Fibroblast of skin of left quadriceps (primary cell): ENCODE measurements at regions not wholly inside any gene's neighbourhood (a gene's known extent, or its start where the extent isn't known, plus 50 kb on each side); places are given as distances from the start of the nearest gene placed in this dataset.
"Not testable (repeated sequence)": the region's sequence is repeated elsewhere in the genome, so short reads cannot be mapped to it uniquely, and the experiment has no call there.

ENCODE experiments used
- DNase-seq, 2 experiments: peaks; one replicate each; pipeline ENCODE4 v3.0.0-alpha.2; 2013; ENCODE audit warnings: low read depth in 2 of 2

DNA sequence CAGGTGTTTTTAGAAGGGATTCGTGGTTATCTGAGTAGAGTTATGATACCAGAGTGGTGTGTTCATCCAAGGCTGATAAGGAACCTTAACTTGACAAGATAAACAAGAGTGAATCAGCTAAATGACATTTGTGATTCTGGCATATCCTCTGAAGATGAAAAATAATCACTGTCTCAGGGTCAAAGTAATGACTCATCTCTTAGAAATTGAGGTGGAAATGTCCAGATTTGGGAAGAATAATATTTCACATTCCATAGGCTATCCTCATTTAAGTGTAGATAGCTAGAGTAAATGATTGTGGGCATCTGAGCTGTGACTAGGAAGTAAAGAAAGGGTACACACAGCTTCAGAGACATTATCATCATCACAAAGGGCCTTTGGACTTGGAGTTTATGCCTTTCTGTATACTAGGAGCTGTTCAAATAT, 255.7 kb downstream of the GJA1 start:
- DNase-seq = peak in 1 of 2 experiments; percentile 42

GRCh38 chr6:121694389-121694788, 258.9 kb downstream of the GJA1 start:
- no peak for DNase-seq

DNA sequence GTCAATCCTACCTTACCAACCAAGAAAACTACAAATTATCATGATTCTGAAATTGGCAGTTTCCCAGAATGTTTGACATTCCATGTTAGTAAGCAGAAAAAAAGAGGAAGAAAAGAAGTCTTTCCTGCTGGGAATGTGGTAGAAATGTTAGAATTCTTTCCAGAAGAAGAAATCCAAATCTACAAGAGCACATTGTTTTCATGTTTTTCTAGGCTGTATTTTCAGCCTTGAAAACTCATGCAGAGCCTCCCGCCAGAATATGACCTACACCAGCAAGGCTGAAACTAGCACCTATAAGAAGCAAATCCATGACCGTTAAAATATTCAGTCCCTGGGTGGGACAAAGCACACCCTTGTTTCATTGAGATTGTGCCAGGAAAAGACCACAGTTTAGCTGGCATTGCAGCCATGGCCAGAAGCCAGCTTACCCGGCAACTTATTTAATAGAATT, 259.4 kb downstream of the GJA1 start:
- peak; percentile 47 to 48 for DNase-seq

GRCh38 chr6:121695329-121695728, 259.9 kb downstream of the GJA1 start:
- no peak for DNase-seq

DNA sequence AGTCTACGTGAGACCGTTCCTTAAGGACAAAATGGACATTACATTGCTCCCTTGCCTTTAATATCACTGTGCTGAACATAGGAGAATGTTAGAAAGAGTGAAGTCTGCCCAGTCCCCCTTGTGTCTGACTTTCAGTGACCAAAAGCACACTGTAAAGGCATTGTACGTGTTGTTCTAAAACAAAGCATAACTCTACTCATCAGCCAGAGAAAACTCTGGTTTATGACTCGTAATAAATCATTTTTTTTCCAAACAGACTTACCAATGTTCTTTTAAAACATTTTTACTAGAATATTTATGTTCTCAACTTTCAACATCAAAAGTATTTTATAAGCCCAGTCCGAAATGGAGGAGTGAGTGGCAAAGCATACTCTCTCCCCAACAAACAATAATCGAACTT, 262.5 kb downstream of the GJA1 start:
- DNase-seq = no peak

- no peak for DNase-seq
Observed at GRCh38 chr6:121698617-121699016, 263.2 kb downstream of the GJA1 start.

- not testable (repeated sequence) for DNase-seq
Observed at GRCh38 chr6:121703129-121703528, 267.7 kb downstream of the GJA1 start.

DNA sequence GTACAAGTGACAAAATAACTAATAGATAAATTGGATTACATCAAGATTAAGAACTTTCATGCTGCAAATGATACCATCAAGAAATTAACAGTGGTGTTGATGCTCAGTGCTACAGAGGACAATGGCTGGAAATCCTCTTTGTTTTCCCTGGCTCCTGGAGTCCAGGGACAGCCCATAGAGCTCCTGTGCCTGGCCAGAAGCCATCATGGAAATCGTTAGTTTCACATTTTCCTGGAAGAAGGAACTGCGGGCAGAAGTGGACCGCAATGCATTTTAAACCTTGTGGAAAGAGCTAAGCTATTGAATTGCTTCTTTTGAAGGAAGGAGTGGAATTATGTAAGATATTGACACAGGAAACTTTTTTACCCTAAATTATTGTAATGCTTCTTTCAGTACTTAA, 276.0 kb downstream of the GJA1 start:
- no peak for DNase-seq

- no peak for DNase-seq
Observed at GRCh38 chr6:121717686-121718085, 282.2 kb downstream of the GJA1 start.

- not testable (repeated sequence) for DNase-seq
Observed at GRCh38 chr6:121720867-121721266, 285.4 kb downstream of the GJA1 start.

DNA sequence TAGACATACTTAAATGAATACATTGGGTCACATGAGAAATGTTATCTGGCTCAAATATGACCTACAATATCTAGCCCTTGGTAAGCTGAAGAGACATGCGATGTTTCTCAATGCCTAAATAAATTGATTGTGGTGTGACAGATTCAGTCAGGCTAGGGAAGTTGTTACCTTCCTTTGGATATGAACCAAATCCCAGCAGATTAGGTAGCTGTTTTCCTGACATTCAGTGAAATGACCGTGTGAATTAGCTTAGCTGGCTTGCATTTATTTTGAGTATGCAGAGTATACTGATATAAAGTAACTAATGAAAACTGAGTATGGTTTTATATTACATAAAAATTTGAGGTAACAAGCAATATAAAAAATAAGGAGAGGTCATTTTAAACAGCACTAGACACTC, 288.2 kb downstream of the GJA1 start:
- no peak for DNase-seq

GRCh38 chr6:121724576-121724975, 289.1 kb downstream of the GJA1 start:
- DNase-seq = no peak

- no peak for DNase-seq
Observed at GRCh38 chr6:121726596-121726995, 291.1 kb downstream of the GJA1 start.

DNA sequence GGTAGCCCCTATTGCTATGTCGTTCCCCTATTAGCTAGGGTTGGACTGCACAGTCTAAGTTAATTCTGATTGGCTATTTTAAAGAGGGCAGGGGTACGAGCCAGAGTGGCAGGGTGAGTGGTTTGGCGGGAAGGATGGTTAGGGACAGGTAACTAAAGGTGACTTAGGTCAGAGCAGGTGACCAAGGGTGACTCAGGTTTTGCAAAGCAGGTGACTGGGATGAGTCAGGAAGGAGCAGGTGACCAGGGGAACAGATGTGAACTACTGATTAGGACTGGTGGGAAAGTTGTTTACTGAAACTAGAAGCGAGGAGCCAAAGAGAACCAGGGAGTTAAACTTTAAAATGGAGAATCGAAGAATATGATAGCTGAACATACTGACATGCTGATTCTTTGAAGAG, 295.2 kb downstream of the GJA1 start:
- DNase-seq = no peak

DNA sequence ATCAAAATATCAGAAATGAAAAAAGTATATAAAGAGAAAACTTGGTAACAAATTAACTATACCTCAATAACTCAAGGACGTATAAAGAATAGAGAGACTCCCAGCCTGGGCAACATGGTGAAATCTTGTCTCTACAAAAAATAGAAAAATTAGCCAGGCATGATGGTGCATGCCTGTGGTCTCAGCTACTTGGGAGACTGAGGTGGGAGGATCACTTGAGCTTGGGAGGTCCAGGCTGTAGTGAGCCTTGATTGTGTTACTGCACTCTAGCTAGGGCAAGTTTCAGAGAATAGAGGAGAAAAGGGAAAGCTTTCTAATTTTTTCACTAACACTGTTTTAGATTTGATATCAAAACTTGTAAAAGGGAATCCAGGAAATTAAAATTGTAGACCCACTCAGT, 295.9 kb downstream of the GJA1 start:
- DNase-seq = no peak

DNA sequence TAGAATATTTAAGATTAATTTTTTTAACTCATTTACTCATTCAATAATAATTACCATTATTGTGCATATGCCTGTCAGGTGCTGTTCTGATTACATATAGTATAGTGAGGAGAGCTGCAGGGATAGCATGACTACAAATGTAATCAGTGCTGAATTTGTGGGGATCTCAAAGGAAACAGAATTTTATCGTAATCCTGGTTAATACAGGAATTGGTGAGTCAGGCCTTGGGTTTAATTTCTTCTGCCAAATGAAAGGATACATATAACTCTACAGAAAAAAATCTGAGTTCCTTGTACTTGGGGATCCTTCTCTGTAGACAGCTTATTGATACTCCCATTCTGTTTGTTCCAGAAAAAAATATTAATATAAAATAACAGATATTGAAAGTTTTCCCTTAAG, 297.2 kb downstream of the GJA1 start:
- no peak for DNase-seq

DNA sequence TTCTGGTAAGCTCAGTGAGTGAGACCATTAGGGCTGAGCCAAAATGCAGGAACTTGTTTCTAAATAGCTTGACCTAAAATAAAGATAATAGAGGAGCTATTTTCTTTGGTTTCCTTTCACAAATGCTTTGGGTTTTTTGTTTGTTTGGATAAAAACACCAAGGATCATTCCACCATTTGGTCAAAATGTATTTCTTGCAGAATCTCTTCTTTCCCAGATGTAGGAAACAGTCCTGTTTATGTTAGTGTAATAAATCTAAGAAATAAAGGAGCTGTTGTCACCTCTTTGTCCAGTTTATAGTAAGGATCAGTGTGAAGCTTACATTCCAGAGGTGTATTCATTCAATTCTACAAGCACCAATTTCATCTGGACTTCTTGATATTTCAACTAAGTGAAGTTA, 297.8 kb downstream of the GJA1 start:
- DNase-seq = peak; percentile 46 to 47

GRCh38 chr6:121740188-121740587, 304.7 kb downstream of the GJA1 start:
- not testable (repeated sequence) for DNase-seq

DNA sequence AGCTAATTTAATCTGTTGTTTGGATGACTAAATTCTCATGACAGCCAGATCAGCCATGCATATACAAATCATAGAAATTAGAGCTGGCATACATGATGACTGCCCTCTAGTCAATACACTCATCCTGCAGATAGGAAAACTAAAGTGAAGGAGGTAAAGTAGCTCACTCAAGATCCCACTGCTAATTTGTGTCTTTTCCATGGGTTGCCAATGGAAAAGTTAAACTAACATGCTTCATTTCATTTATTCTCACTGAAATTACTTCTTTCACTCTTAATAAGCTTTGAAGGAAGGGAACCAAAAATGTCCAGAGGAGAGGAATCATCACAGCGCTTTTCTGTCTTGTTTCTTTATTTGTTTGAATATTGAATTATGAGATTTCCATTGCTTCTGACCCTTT, 308.2 kb downstream of the GJA1 start:
- DNase-seq = no peak

DNA sequence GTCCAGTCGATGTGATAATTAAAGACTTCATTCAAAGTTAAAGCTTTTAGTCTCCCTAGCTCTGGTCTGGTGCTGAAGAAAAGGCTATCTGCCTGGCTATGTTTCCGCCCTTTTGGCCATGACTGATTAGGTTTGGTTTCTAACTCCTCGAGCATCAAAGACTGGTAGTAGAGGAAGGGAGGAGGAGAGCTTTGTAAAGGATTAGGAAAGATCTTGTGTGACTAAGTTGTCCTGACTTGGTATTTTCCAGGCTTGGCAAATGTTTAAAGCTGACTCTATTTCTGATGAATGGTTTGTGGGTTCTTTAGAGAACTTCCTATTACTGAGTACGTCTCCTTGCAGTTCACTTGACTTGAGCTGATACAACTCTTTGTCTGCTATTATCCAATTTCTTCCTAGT, 312.9 kb downstream of the GJA1 start:
- DNase-seq = no peak

- DNase-seq = no peak
Observed at GRCh38 chr6:121748850-121749249, 313.4 kb downstream of the GJA1 start.

DNA sequence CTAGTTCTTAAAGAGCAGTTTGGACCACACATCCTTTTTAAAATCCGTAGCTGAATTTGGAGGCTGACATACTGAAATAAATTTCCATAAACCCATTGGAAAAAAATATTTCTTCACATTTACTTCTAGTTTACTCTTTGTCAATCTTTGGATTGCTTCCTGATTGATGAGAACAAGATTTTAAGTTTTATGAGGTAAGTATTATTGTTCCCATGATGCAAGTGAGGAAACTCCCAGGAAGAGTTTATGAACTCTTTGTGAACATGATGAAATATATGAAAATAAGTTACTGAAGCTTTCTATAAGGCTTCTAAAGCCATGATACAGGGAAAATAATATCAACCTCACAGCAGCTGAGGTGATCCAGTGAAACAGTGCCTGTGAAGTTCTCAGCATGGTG, 320.0 kb downstream of the GJA1 start:
- no peak for DNase-seq

DNA sequence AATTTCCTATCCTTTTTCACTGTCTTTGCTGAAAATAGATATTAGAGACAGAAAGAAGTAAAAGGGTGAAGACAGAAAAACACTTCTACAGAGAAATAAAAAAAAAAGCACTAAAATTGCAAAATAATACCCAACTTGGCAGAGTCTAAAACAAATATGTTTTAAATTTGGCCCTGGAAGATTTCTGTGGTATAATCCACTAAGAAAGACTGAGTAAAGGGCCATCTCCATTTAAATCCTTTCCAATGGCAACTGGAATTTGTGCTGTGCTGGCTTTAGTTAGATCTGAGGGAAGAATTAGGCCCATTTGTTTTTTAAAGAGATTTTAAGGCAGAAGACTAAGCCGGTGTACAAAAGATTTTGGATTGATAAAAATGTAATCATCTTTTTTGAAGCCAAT, 321.2 kb downstream of the GJA1 start:
- no peak for DNase-seq

DNA sequence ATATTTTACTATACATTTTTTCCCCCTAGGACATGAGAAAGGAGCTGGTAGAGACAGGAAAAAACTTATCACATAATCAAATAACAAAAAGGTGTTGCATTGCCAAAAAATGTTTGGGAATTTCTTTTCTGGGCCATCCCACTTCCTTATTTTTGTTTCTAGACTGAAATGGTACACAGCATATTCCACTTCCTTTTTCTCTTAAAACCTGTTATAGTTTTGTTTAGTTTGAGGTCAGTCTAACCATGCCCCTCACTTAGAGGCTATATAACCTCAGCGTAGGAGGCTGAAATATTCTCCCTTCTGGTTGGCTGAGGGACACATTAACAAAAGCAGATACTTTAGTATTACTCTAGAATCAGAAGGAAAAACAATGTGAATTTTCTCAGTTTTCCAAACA, 323.9 kb downstream of the GJA1 start:
- DNase-seq = no peak

DNA sequence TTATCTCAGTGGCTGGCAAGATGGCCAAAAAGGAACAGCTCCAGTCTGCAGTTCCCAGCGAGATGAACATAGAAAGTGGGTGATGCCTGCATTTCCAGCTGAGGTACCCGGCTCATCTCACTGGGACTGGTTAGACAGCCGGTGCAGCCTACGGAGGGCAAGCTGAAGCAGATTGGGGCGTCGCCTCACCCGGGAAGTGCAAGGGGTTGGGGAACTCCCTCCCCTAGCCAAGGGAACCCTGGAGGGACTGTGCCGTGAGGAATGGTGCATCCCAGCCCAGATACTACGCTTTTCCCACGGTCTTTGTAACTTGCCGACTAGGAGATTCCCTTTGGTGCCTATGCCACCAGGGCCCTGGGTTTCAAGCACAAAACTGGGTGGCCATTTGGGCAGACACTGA, 324.7 kb downstream of the GJA1 start:
- DNase-seq = no peak
